Activated naive CD4-positive, alpha-beta T cell treated with anti-CD3 and anti-CD28 coated beads for 36 hours (primary cell): ENCODE measurements at regions not wholly inside any gene's neighbourhood (a gene's known extent, or its start where the extent isn't known, plus 50 kb on each side); places are given as distances from the start of the nearest gene placed in this dataset.

ENCODE experiments used
- CTCF ChIA-PET: fragments of 350-600 bp; sonication (Branson Sonifier 250); formaldehyde crosslinking; loops from one replicate; lab custom pipeline; 2021; ENCODE audit warnings: antibody characterized with exemption; lab: Charles Lee
- DNase-seq: peaks from one replicate; pipeline ENCODE4 v3.0.0-alpha.2; 2020
- H3K27ac Mint-ChIP-seq: one replicate; pipeline ENCODE4 v1.8.0; 2021; ENCODE audit warnings: mild to moderate bottlenecking, mixed read lengths
- H3K27me3 Mint-ChIP-seq: one replicate; pipeline ENCODE4 v1.8.0; 2021; ENCODE audit warnings: low read depth, mixed read lengths
- H3K36me3 Mint-ChIP-seq: one replicate; pipeline ENCODE4 v1.8.0; 2021; ENCODE audit warnings: low read depth, mixed read lengths
- H3K4me1 Mint-ChIP-seq: one replicate; pipeline ENCODE4 v1.8.0; 2021; ENCODE audit warnings: low read depth, mixed read lengths
- H3K4me3 Mint-ChIP-seq: one replicate; pipeline ENCODE4 v1.8.0; 2021; ENCODE audit warnings: mild to moderate bottlenecking, moderate library complexity, mixed read lengths
- H3K9me3 Mint-ChIP-seq: one replicate; pipeline ENCODE4 v1.8.0; 2021; ENCODE audit warnings: mixed read lengths
- intact Hi-C: fragments of 100-400 bp; cut with micrococcal nuclease; formaldehyde crosslinking; loops from one replicate; pipeline ENCODE4 v1.15.1; 2023

- H3K9me3 Mint-ChIP-seq: no peaks in the 10 kb centered on the region
- intact Hi-C loops: loop anchor here (1.0 kb wide), 2 partner anchors 12 to 21 kb away; no protein-coding TSS in a partner anchor
- H3K27me3 Mint-ChIP-seq: no peaks in the 10 kb centered on the region
- CTCF ChIA-PET: interaction anchor here (0.6 to 1.3 kb wide), 3 partner anchors 12 to 194 kb away, joined by 3 to 4 read pairs (median 4); no protein-coding TSS in a partner anchor
- peaks cover 7% of the 10 kb centered on the region for H3K36me3 Mint-ChIP-seq
- peaks cover 46% of the 10 kb centered on the region for H3K4me1 Mint-ChIP-seq
- H3K27ac Mint-ChIP-seq: peak overlapping the region; percentile 73
- no peak for DNase-seq
- H3K4me3 Mint-ChIP-seq: peak overlapping the region; percentile 42
Measured at GRCh38 chr22:46057246-46058090, 80.5 kb upstream of the WNT7B start.

- H3K4me3 Mint-ChIP-seq: peak overlapping the region; percentile 42
- no peaks in the 10 kb centered on the region for H3K9me3 Mint-ChIP-seq
- H3K36me3 Mint-ChIP-seq: peaks cover 7% of the 10 kb centered on the region
- CTCF ChIA-PET: interaction anchor here (1.3 kb wide), 1 partner anchor 45 kb away, joined by 4 read pairs; no protein-coding TSS in a partner anchor
- intact Hi-C loops: loop anchor here (1.0 kb wide), 2 partner anchors 11 to 22 kb away; no protein-coding TSS in a partner anchor
- H3K27me3 Mint-ChIP-seq: no peaks in the 10 kb centered on the region
- peaks cover 43% of the 10 kb centered on the region for H3K4me1 Mint-ChIP-seq
- H3K27ac Mint-ChIP-seq: peak overlapping the region; percentile 73
- DNase-seq: peak; percentile 59
Measured at GRCh38 chr22:46058091-46058420, 81.1 kb upstream of the WNT7B start.

GRCh38 chr22:46058591-46059519 is 81.9 kb upstream of the WNT7B start:
- peak overlapping the region; percentile 18 for H3K4me3 Mint-ChIP-seq
- H3K27ac Mint-ChIP-seq: peak overlapping the region; percentile 41
- H3K36me3 Mint-ChIP-seq: peaks cover 4% of the 10 kb centered on the region
- no peaks in the 10 kb centered on the region for H3K9me3 Mint-ChIP-seq
- no peak for DNase-seq
- H3K27me3 Mint-ChIP-seq: no peaks in the 10 kb centered on the region
- H3K4me1 Mint-ChIP-seq: peaks cover 43% of the 10 kb centered on the region
- intact Hi-C loops: loop anchor here (1.0 kb wide), 2 partner anchors 10 to 23 kb away; no protein-coding TSS in a partner anchor
- CTCF ChIA-PET: interaction anchor here (1.1 to 1.3 kb wide), 2 partner anchors 11 to 46 kb away, joined by 3 to 4 read pairs; no protein-coding TSS in a partner anchor

DNA sequence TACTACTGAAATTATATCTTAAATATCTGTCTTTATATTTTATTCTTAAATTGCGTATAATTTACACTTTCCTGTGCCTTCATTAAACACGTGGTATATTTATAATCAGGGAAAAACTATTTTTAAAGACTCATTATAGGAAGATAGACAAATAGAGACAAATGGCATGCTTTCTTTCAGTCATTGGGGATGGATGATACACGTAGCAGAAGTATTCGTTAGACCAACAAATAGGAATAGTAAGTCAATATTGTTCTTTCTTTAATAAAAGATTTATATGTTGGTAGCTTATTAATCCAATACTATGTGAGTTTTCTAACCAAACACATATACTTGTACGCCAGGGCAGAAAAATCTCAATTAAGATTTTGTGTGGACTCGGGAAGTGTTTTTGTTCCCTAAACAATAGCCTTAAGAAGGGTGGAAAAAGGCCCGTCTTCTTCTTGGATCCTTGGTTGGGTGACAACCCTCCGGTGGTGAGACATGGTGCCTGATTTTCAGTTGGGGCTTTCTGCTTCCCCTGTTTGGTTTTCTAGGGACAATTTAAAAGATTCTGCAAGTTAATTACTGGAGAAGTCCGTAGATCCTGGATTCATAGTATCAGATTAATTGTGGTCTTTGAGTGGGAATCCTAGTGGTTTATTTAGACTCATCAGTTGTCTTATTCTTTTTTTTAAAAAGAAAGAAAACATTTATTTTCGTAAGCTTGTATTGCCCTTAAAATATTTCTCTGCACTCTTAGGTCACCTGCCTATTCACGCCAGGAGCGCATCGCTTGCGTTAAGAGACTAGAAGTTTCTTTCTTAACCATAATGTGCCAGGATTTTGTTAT is 83.5 kb upstream of the WNT7B start:
- DNase-seq: no peak
- peaks cover 2% of the 10 kb centered on the region for H3K36me3 Mint-ChIP-seq
- peaks cover 43% of the 10 kb centered on the region for H3K4me1 Mint-ChIP-seq
- no peaks in the 10 kb centered on the region for H3K27me3 Mint-ChIP-seq
- CTCF ChIA-PET: no interaction called here
- no peak overlapping the region for H3K4me3 Mint-ChIP-seq
- H3K9me3 Mint-ChIP-seq: no peaks in the 10 kb centered on the region
- intact Hi-C loops: no loop called here
- no peak overlapping the region for H3K27ac Mint-ChIP-seq

GRCh38 chr22:46061124-46061500 is 84.2 kb upstream of the WNT7B start:
- Mint-ChIP-seq H3K27me3 (no peaks in the 10 kb centered on the region), H3K36me3 (peaks cover 2% of the 10 kb centered on the region), H3K27ac (no peak overlapping the region), H3K9me3 (no peaks in the 10 kb centered on the region), H3K4me1 (peaks cover 45% of the 10 kb centered on the region), H3K4me3 (no peak overlapping the region)
- CTCF ChIA-PET: no interaction called here
- intact Hi-C loops: no loop called here
- DNase-seq: no peak

DNA sequence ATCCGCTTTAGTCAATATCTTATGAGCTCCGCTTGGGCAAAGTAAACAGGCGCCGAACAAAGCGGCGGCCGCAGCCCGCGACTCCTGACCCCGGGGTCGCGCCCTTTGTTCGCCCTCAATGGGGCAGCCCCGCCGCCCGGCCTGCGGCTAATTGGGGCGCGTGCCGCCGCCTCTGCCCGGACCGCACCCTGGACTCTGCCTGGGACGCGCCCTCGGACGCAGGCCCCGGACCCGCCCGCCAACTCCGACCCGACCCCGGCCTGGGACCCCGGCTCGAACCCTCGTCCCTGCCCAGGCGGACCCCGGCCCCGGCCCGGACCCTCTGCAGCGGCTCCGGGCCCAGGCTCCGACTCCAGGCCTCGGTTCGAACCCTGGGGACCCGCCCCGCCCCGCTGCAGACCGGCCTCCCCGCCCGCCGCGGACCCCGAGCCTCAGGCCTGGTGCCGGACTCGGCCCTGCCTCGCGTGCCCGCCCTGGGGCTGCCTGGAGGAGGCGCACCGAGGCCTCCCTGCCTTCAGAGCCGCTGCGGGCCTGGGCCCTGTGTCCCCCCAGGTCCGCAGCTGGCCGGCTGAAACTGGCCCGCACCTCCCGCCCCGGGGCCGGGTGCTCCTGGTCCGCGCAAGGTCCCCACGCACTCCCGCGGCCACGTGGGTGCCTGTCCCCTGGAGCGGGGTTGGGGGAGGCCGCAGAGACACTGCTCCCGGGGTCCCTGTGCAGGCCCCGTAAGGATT is 84.7 kb upstream of the WNT7B start:
- Mint-ChIP-seq H3K27ac (no peak overlapping the region), H3K36me3 (peaks cover 2% of the 10 kb centered on the region), H3K4me3 (no peak overlapping the region), H3K4me1 (peaks cover 45% of the 10 kb centered on the region), H3K9me3 (no peaks in the 10 kb centered on the region), H3K27me3 (no peaks in the 10 kb centered on the region)
- intact Hi-C loops: no loop called here
- DNase-seq: no peak
- CTCF ChIA-PET: no interaction called here

GRCh38 chr22:46062232-46062615 is 85.3 kb upstream of the WNT7B start:
- Mint-ChIP-seq H3K9me3 (no peaks in the 10 kb centered on the region), H3K27ac (no peak overlapping the region), H3K27me3 (no peaks in the 10 kb centered on the region), H3K4me3 (no peak overlapping the region), H3K36me3 (peaks cover 2% of the 10 kb centered on the region), H3K4me1 (peaks cover 46% of the 10 kb centered on the region)
- DNase-seq: no peak
- intact Hi-C loops: no loop called here
- CTCF ChIA-PET: interaction anchor here (1.3 kb wide), 1 partner anchor 49 kb away, joined by 4 read pairs; no protein-coding TSS in a partner anchor

DNA sequence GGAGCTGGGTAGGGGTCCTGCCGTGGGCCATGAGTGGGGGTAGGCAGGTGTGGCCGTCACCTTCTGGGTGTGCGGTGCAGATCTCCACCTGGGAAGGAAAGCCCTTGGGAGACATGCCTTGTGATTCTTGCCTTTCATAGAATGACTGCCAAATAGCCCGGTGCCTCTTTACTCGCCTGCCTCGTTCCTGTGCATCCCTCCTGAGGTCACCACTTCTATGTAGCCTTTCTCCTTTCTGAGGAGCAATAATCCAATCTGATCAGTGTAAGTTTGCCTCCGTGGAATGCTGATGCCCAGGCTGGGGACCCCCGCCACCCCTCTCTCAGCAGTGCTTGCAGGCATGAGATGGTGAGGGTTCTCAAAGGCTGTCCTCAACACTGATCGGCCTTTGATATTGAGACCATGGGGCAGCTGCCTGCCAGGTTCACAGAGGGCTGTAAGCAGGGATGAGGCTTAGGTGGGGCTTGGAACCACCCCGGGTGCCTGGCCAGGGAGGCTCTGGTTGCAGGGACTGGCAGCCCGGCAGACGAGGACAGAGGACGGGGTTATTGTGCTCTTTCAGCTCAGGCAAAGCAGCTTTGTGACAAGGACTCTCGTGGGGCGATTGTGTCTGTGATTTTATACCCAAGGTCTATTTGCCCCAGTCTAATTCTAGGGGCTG is 86.1 kb upstream of the WNT7B start:
- CTCF ChIA-PET: interaction anchor here (1.3 kb wide), 1 partner anchor 50 kb away, joined by 4 read pairs; no protein-coding TSS in a partner anchor
- intact Hi-C loops: no loop called here
- Mint-ChIP-seq H3K27me3 (no peaks in the 10 kb centered on the region), H3K9me3 (no peaks in the 10 kb centered on the region), H3K4me1 (peaks cover 45% of the 10 kb centered on the region), H3K27ac (peak overlapping the region; percentile 18), H3K4me3 (no peak overlapping the region), H3K36me3 (peaks cover 2% of the 10 kb centered on the region)
- no peak for DNase-seq

DNA sequence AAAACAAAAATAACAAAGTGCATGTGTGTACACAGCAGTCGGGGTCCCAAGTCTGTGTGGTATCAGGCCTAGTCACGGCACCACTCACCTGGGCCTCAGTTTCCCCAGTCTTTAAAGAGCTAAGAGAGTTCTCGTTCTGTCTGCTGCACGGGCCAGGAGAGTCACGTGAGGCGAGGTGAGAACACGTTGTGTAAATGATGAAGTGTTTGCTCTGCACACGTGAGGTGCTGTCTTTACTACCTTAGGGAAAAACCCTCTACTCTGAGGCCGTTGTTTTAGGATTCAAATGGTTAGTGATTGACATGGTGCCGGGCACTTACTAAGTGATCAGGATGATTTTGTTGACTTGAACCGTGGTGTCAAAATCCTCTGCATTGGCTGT is 86.5 kb upstream of the PPARA start:
- intact Hi-C loops: no loop called here
- peaks cover 2% of the 10 kb centered on the region for H3K36me3 Mint-ChIP-seq
- H3K27me3 Mint-ChIP-seq: no peaks in the 10 kb centered on the region
- H3K27ac Mint-ChIP-seq: no peak overlapping the region
- no peak for DNase-seq
- no peak overlapping the region for H3K4me3 Mint-ChIP-seq
- H3K4me1 Mint-ChIP-seq: peaks cover 43% of the 10 kb centered on the region
- CTCF ChIA-PET: no interaction called here
- no peaks in the 10 kb centered on the region for H3K9me3 Mint-ChIP-seq

GRCh38 chr22:46064228-46064965 is 85.9 kb upstream of the PPARA start:
- CTCF ChIA-PET: no interaction called here
- Mint-ChIP-seq H3K27ac (no peak overlapping the region), H3K4me1 (peaks cover 42% of the 10 kb centered on the region), H3K9me3 (no peaks in the 10 kb centered on the region), H3K27me3 (no peaks in the 10 kb centered on the region), H3K36me3 (peaks cover 2% of the 10 kb centered on the region), H3K4me3 (no peak overlapping the region)
- intact Hi-C loops: no loop called here
- DNase-seq: no peak
